ENCODE measurements at regions not wholly inside any gene's neighbourhood (a gene's known extent, or its start where the extent isn't known, plus 50 kb on each side); places are given as distances from the start of the nearest gene placed in this dataset.

GRCh38 chr5:116652196-116652729, 77.6 kb upstream of the SEMA6A start:
- no TSS peak for BruUV-seq (replicated peaks)
- H4K20me1 ChIP-seq (ENCODE audit: insufficient read depth, low read length): no peaks in the 10 kb centered on the region
- H3K27ac ChIP-seq (ENCODE audit: low read depth, low read length, poor library complexity, severe bottlenecking): no peak overlapping the region
- DNase-seq (ENCODE audit: low spot score): no peak
- H3K4me2 ChIP-seq (ENCODE audit: low read length): no peak overlapping the region
- no peaks in the 10 kb centered on the region for H3K9me2 ChIP-seq (ENCODE audit: insufficient read depth, low read length)
- ChIA-PET CTCF (ENCODE audit: unreplicated experiment) (no interaction called here), POLR2A (interaction anchor here (0.6 kb wide), 1 partner anchor 14 kb away, joined by 3 read pairs; no protein-coding TSS in a partner anchor)
- H2AFZ ChIP-seq (ENCODE audit: low read length): no peak overlapping the region
- no peaks in the 10 kb centered on the region for H3K9me3 ChIP-seq (ENCODE audit: low read length)
- intact Hi-C loops (cut with micrococcal nuclease; ENCODE audit: unreplicated experiment): loop anchor here (10.0 kb wide), 1 partner anchor 293 kb away; no protein-coding TSS in a partner anchor
- H3K79me2 ChIP-seq (ENCODE audit: insufficient read depth, low read depth, low read length): no peaks in the 10 kb centered on the region
- no peaks in the 10 kb centered on the region for H3K4me1 ChIP-seq (ENCODE audit: insufficient read depth, low read length, poor library complexity, severe bottlenecking)
- H3K4me3 ChIP-seq (ENCODE audit: low read depth, low read length, poor library complexity, severe bottlenecking): no peak overlapping the region
- no peaks in the 10 kb centered on the region for H3K36me3 ChIP-seq (ENCODE audit: insufficient read depth, low read length)
- no peak for TF ChIP-seq CTCF (conservative IDR thresholded peaks at IDR 0.05; ENCODE audit: low read length)
- TF ChIP-seq EZH2phosphoT487 (IDR thresholded peaks at IDR 0.05; ENCODE audit: borderline replicate concordance, low read depth, low read length): no peak

- POLR2A ChIA-PET: interaction anchor here (0.6 kb wide), 1 partner anchor 13 kb away, joined by 3 read pairs; no protein-coding TSS in a partner anchor
- CTCF ChIA-PET (ENCODE audit: unreplicated experiment): no interaction called here
- Histone ChIP-seq H3K4me3 (ENCODE audit: low read depth, low read length, poor library complexity, severe bottlenecking) (no peak overlapping the region), H3K9me2 (ENCODE audit: insufficient read depth, low read length) (no peaks in the 10 kb centered on the region), H3K4me1 (ENCODE audit: insufficient read depth, low read length, poor library complexity, severe bottlenecking) (no peaks in the 10 kb centered on the region), H3K9me3 (ENCODE audit: low read length) (no peaks in the 10 kb centered on the region), H2AFZ (ENCODE audit: low read length) (no peak overlapping the region), H3K4me2 (ENCODE audit: low read length) (no peak overlapping the region), H4K20me1 (ENCODE audit: insufficient read depth, low read length) (no peaks in the 10 kb centered on the region), H3K36me3 (ENCODE audit: insufficient read depth, low read length) (no peaks in the 10 kb centered on the region), H3K27ac (ENCODE audit: low read depth, low read length, poor library complexity, severe bottlenecking) (no peak overlapping the region), H3K79me2 (ENCODE audit: insufficient read depth, low read depth, low read length) (no peaks in the 10 kb centered on the region)
- DNase-seq (ENCODE audit: low spot score): no peak
- TF ChIP-seq CTCF (conservative IDR thresholded peaks at IDR 0.05; ENCODE audit: low read length): no peak
- TF ChIP-seq EZH2phosphoT487 (IDR thresholded peaks at IDR 0.05; ENCODE audit: borderline replicate concordance, low read depth, low read length): no peak
- no TSS peak for BruUV-seq (replicated peaks)
- intact Hi-C loops (cut with micrococcal nuclease; ENCODE audit: unreplicated experiment): loop anchor here (10.0 kb wide), 1 partner anchor 293 kb away; no protein-coding TSS in a partner anchor
Observed at GRCh38 chr5:116651653-116652052, 77.0 kb upstream of the SEMA6A start.

GRCh38 chr5:116650964-116651363, 76.3 kb upstream of the SEMA6A start:
- BruUV-seq (replicated peaks): no TSS peak
- H3K27ac ChIP-seq (ENCODE audit: low read depth, low read length, poor library complexity, severe bottlenecking): no peak overlapping the region
- DNase-seq (ENCODE audit: low spot score): no peak
- H3K36me3 ChIP-seq (ENCODE audit: insufficient read depth, low read length): no peaks in the 10 kb centered on the region
- H3K4me3 ChIP-seq (ENCODE audit: low read depth, low read length, poor library complexity, severe bottlenecking): no peak overlapping the region
- intact Hi-C loops (cut with micrococcal nuclease; ENCODE audit: unreplicated experiment): loop anchor here (10.0 kb wide), 1 partner anchor 294 kb away; no protein-coding TSS in a partner anchor
- H3K9me2 ChIP-seq (ENCODE audit: insufficient read depth, low read length): no peaks in the 10 kb centered on the region
- no peaks in the 10 kb centered on the region for H3K79me2 ChIP-seq (ENCODE audit: insufficient read depth, low read depth, low read length)
- TF ChIP-seq CTCF (conservative IDR thresholded peaks at IDR 0.05; ENCODE audit: low read length): no peak
- no peak for TF ChIP-seq EZH2phosphoT487 (IDR thresholded peaks at IDR 0.05; ENCODE audit: borderline replicate concordance, low read depth, low read length)
- ChIA-PET CTCF (ENCODE audit: unreplicated experiment) (no interaction called here), POLR2A (interaction anchor here (0.6 to 0.7 kb wide), 2 partner anchors 13 to 63 kb away, joined by 3 read pairs; no protein-coding TSS in a partner anchor)
- no peak overlapping the region for H2AFZ ChIP-seq (ENCODE audit: low read length)
- H4K20me1 ChIP-seq (ENCODE audit: insufficient read depth, low read length): no peaks in the 10 kb centered on the region
- H3K4me1 ChIP-seq (ENCODE audit: insufficient read depth, low read length, poor library complexity, severe bottlenecking): no peaks in the 10 kb centered on the region
- H3K4me2 ChIP-seq (ENCODE audit: low read length): no peak overlapping the region
- no peaks in the 10 kb centered on the region for H3K9me3 ChIP-seq (ENCODE audit: low read length)
